RWPE1 (cell line): ENCODE measurements at regions not wholly inside any gene's neighbourhood (a gene's known extent, or its start where the extent isn't known, plus 50 kb on each side); places are given as distances from the start of the nearest gene placed in this dataset.

Source experiments
- CTCF ChIA-PET: fragments of 350-600 bp; sonication (Branson Sonifier 250); formaldehyde crosslinking; extraction: SDS; loops from one replicate; lab custom pipeline; 2021; lab: Yijun Ruan, JAX
- POLR2A ChIA-PET: fragments of 400-600 bp; formaldehyde crosslinking; extraction: SDS; loops from one replicate; lab custom pipeline; 2020; ENCODE audit warnings: antibody characterized with exemption; ENCODE audit not compliant: low non-redundant PET; lab: Yijun Ruan, JAX
- DNase-seq: peaks from one replicate; pipeline ENCODE4 v3.0.0; 2012; ENCODE audit warnings: low spot score
- H3K27ac ChIP-seq: fragments of 450-650 bp; 2 replicates; pipeline ENCODE4 v1.5.1; 2017
- CTCF ChIP-seq: fragments of 450-650 bp; conservative IDR thresholded peaks from 2 replicates; pipeline ENCODE4 v1.5.1; 2017; ENCODE audit warnings: low read depth, mild to moderate bottlenecking

- DNase-seq, result no peak
- POLR2A ChIA-PET, result no interaction called here
- H3K27ac ChIP-seq, result no peak overlapping the region
Measured at GRCh38 chr2:136251197-136251884, 133.4 kb upstream of the CXCR4 start.

GRCh38 chr2:136250131-136250530, 132.2 kb upstream of the CXCR4 start:
- no peak for DNase-seq
- ChIA-PET POLR2A (no interaction called here), CTCF (interaction anchor here (0.6 kb wide), 1 partner anchor 208 kb away, joined by 3 read pairs; no protein-coding TSS in a partner anchor)
- TF ChIP-seq CTCF, result no peak
- no peak overlapping the region for H3K27ac ChIP-seq

More at GRCh38 chr2:136251197-136251884, 133.4 kb upstream of the CXCR4 start:
- CTCF ChIA-PET, result no interaction called here
- no peak for TF ChIP-seq CTCF

- DNase-seq, result no peak
- no peak overlapping the region for H3K27ac ChIP-seq
- CTCF ChIA-PET, result interaction anchor here (0.6 kb wide), 1 partner anchor 11 kb away, joined by 3 read pairs; no protein-coding TSS in a partner anchor
- TF ChIP-seq CTCF, result no peak
- POLR2A ChIA-PET, result no interaction called here
Measured at GRCh38 chr2:136248907-136249306, 131.0 kb upstream of the CXCR4 start.

GRCh38 chr2:136248242-136248641, 130.3 kb upstream of the CXCR4 start:
- POLR2A ChIA-PET, result no interaction called here
- CTCF ChIA-PET, result interaction anchor here (0.5 to 1.5 kb wide), 2 partner anchors 9 to 30 kb away, joined by 4 read pairs; no protein-coding TSS in a partner anchor
- DNase-seq, result peak; percentile 14
- no peak for TF ChIP-seq CTCF
- H3K27ac ChIP-seq, result no peak overlapping the region

- POLR2A ChIA-PET, result no interaction called here
- no peak overlapping the region for H3K27ac ChIP-seq
Measured at GRCh38 chr2:136247204-136247950, 129.4 kb upstream of the CXCR4 start.

More at GRCh38 chr2:136247204-136247950, 129.4 kb upstream of the CXCR4 start:
- CTCF ChIA-PET, result interaction anchor here (0.5 to 1.5 kb wide), 2 partner anchors 8 to 31 kb away, joined by 4 read pairs; no protein-coding TSS in a partner anchor
- no peak for DNase-seq
- TF ChIP-seq CTCF, result no peak
